Ascending aorta (tissue), 2 donors: ENCODE measurements at regions not wholly inside any gene's neighbourhood (a gene's known extent, or its start where the extent isn't known, plus 50 kb on each side); places are given as distances from the start of the nearest gene placed in this dataset.

Source experiments
- DNase-seq, 2 donors: peaks; one replicate each; pipeline ENCODE4 v3.0.0-alpha.2; 2019; ENCODE audit warnings: low spot score in 2 of 2
- H3K27ac ChIP-seq, 2 donors: fragments of 200-600 bp; sonication (generic); one replicate each; pipeline ENCODE4 v1.5.1; 2016 to 2017; ENCODE audit warnings: mild to moderate bottlenecking in 1 of 2
- H3K27me3 ChIP-seq: fragments of 200-600 bp; sonication (generic); one replicate; pipeline ENCODE4 v1.5.1; 2017
- H3K36me3 ChIP-seq, 2 donors: fragments of 200-600 bp; sonication (generic); one replicate each; pipeline ENCODE4 v1.5.1; 2016
- H3K4me1 ChIP-seq, 2 donors: fragments of 200-600 bp; sonication (generic); one replicate each; pipeline ENCODE4 v1.5.1; 2016 to 2017; ENCODE audit warnings: mild to moderate bottlenecking in 1 of 2
- H3K4me3 ChIP-seq, 2 donors: fragments of 200-600 bp; sonication (generic); one replicate each; pipeline ENCODE4 v1.5.1; 2016 to 2017; ENCODE audit warnings: mild to moderate bottlenecking in 1 of 2
- H3K9me3 ChIP-seq, 2 donors: fragments of 200-600 bp; sonication (generic); one replicate each; pipeline ENCODE4 v1.5.1; 2016
- CTCF ChIP-seq, 3 experiments: fragments of 200-600 bp in 2 of 3; fragments of 450-650 bp in 1 of 3; sonication (generic) in 2 of 3; IDR thresholded peaks; one replicate each; pipeline ENCODE4 v1.5.1; 2016 to 2019; ENCODE audit warnings: antibody characterized with exemption in 3 of 3, mild to moderate bottlenecking in 1 of 3, moderate library complexity in 1 of 3
- intact Hi-C: fragments of 100-400 bp; cut with DNase I; formaldehyde crosslinking; loops from one replicate; pipeline ENCODE4 v1.15.1; 2023

- intact Hi-C loops: no loop called here
- Histone ChIP-seq H3K4me3 (no peak overlapping the region), H3K27me3 (no peaks in the 10 kb centered on the region)
Observed at GRCh38 chrX:39453889-39454621, 643.7 kb downstream of the BCOR start.

GRCh38 chrX:39456894-39457604 lies 640.7 kb downstream of the BCOR start:
- intact Hi-C loops: no loop called here
- Histone ChIP-seq H3K9me3 (no peaks in the 10 kb centered on the region), H3K4me1 (no peaks in the 10 kb centered on the region), H3K27ac (no peak overlapping the region), H3K4me3 (no peak overlapping the region), H3K27me3 (no peaks in the 10 kb centered on the region), H3K36me3 (no peaks in the 10 kb centered on the region)
- TF ChIP-seq CTCF (IDR thresholded peaks at IDR 0.05): no peak
- DNase-seq: no peak

More at GRCh38 chrX:39453889-39454621, 643.7 kb downstream of the BCOR start:
- Histone ChIP-seq H3K9me3 (no peaks in the 10 kb centered on the region), H3K36me3 (no peaks in the 10 kb centered on the region), H3K27ac (no peak overlapping the region), H3K4me1 (no peaks in the 10 kb centered on the region)
- no peak for TF ChIP-seq CTCF (IDR thresholded peaks at IDR 0.05)
- no peak for DNase-seq

GRCh38 chrX:39458779-39459178 lies 639.0 kb downstream of the BCOR start:
- Histone ChIP-seq H3K27ac (no peak overlapping the region), H3K4me3 (no peak overlapping the region), H3K27me3 (no peaks in the 10 kb centered on the region), H3K36me3 (no peaks in the 10 kb centered on the region), H3K9me3 (no peaks in the 10 kb centered on the region), H3K4me1 (no peaks in the 10 kb centered on the region)
- DNase-seq: no peak
- TF ChIP-seq CTCF (IDR thresholded peaks at IDR 0.05): no peak
- intact Hi-C loops: no loop called here

DNA sequence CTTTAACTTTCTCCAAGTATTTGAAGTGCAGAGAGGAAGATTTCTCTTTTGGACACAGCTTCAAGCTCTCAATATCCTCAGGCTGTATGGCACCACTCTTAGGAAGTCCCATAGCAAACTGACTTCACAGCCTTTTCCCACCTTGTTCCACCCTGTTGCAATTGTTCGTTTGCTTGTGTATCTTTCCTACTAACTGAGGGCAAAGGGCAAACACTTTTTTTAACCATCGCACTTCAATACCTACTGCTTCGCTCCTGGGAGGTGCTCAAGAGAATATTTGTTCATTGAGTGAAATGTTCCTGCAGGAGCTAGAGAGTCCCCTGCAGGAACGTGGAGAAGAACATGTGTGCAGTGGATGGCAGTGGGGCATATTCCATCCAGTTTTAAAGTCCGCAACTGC lies 638.6 kb downstream of the BCOR start:
- DNase-seq: no peak
- Histone ChIP-seq H3K4me3 (no peak overlapping the region), H3K36me3 (no peaks in the 10 kb centered on the region), H3K27me3 (no peaks in the 10 kb centered on the region), H3K27ac (no peak overlapping the region), H3K4me1 (no peaks in the 10 kb centered on the region), H3K9me3 (no peaks in the 10 kb centered on the region)
- intact Hi-C loops: no loop called here
- no peak for TF ChIP-seq CTCF (IDR thresholded peaks at IDR 0.05)

- no peak for TF ChIP-seq CTCF (IDR thresholded peaks at IDR 0.05)
- no peaks in the 10 kb centered on the region for H3K4me1 ChIP-seq
- H3K36me3 ChIP-seq: no peaks in the 10 kb centered on the region
- H3K4me3 ChIP-seq: no peak overlapping the region
- H3K27ac ChIP-seq: no peak overlapping the region
- intact Hi-C loops: no loop called here
- H3K27me3 ChIP-seq: no peaks in the 10 kb centered on the region
- no peaks in the 10 kb centered on the region for H3K9me3 ChIP-seq
- DNase-seq: no peak
Observed at GRCh38 chrX:39459952-39460351, 637.8 kb downstream of the BCOR start.
